Fibroblast of mammary gland (primary cell): ENCODE measurements at regions not wholly inside any gene's neighbourhood (a gene's known extent, or its start where the extent isn't known, plus 50 kb on each side); places are given as distances from the start of the nearest gene placed in this dataset.

Source experiments
- DNase-seq: peaks from one replicate; pipeline ENCODE4 v3.0.0-alpha.2; 2010; ENCODE audit warnings: low read depth
- H3K4me3 ChIP-seq: 2 replicates; pipeline ENCODE4 v1.5.1; 2011; ENCODE audit warnings: low read depth, mild to moderate bottlenecking, low read length, moderate library complexity; ENCODE audit not compliant: control insufficient read depth
- CTCF ChIP-seq: conservative IDR thresholded peaks from 2 replicates; pipeline ENCODE4 v1.5.1; 2011; ENCODE audit warnings: low read depth, low read length, inconsistent platforms; ENCODE audit not compliant: control insufficient read depth, insufficient read depth

GRCh38 chr12:48286665-48287064 lies 64.1 kb downstream of the ZNF641 start:
- peak; percentile 11 for DNase-seq
- no peak overlapping the region for H3K4me3 ChIP-seq
- peak; percentile 56 for TF ChIP-seq CTCF

GRCh38 chr12:48285751-48286650 lies 64.7 kb downstream of the ZNF641 start:
- H3K4me3 ChIP-seq, result no peak overlapping the region
- no peak for DNase-seq
- no peak for TF ChIP-seq CTCF

- TF ChIP-seq CTCF, result no peak
- no peak for DNase-seq
Observed at GRCh38 chr12:48281811-48282210, 68.9 kb downstream of the ZNF641 start.

GRCh38 chr12:48280572-48280971 lies 70.1 kb downstream of the ZNF641 start:
- DNase-seq, result no peak
- TF ChIP-seq CTCF, result no peak
- no peak overlapping the region for H3K4me3 ChIP-seq

More at GRCh38 chr12:48281811-48282210, 68.9 kb downstream of the ZNF641 start:
- no peak overlapping the region for H3K4me3 ChIP-seq

GRCh38 chr12:48279601-48280000 lies 71.1 kb downstream of the ZNF641 start:
- no peak overlapping the region for H3K4me3 ChIP-seq
- no peak for DNase-seq
- TF ChIP-seq CTCF, result no peak

- no peak for DNase-seq
- no peak for TF ChIP-seq CTCF
- no peak overlapping the region for H3K4me3 ChIP-seq
Observed at GRCh38 chr12:48279101-48279500, 71.6 kb downstream of the ZNF641 start.
